ENCODE measurements at regions not wholly inside any gene's neighbourhood (a gene's known extent, or its start where the extent isn't known, plus 50 kb on each side); places are given as distances from the start of the nearest gene placed in this dataset.
A peak's percentile ranks its signal among the peaks of the same experiment; 100 is the strongest.
"Not testable (repeated sequence)": the region's sequence is repeated elsewhere in the genome, so short reads cannot be mapped to it uniquely, and the experiment has no call there.

- Histone ChIP-seq H3K9ac (no peak overlapping the region), H3K36me3 (no peaks in the 10 kb centered on the region), H3K27ac (no peak overlapping the region), H3K4me3 (no peak overlapping the region), H3K27me3 (no peaks in the 10 kb centered on the region), H2AFZ (replicated peaks) (peak overlapping the region; percentile 53), H3K9me3 (ENCODE audit: low read depth) (no peaks in the 10 kb centered on the region), H3F3A (ENCODE audit: low read depth) (no peaks in the 10 kb centered on the region), H3K4me2 (no peak overlapping the region), H4K20me1 (ENCODE audit: low read depth) (no peaks in the 10 kb centered on the region), H3K4me1 (no peaks in the 10 kb centered on the region), H3K79me2 (ENCODE audit: low read depth) (no peaks in the 10 kb centered on the region)
- no peaks in the 10 kb centered on the region for H3K36me3 Mint-ChIP-seq
- no peak overlapping the region for H3K27ac Mint-ChIP-seq
- H3K4me1 Mint-ChIP-seq: peaks cover 20% of the 10 kb centered on the region
- DNase-seq (ENCODE audit: low spot score): peak; percentile 72
- H3K27me3 Mint-ChIP-seq (ENCODE audit: insufficient read depth, low read depth): peaks cover 3% of the 10 kb centered on the region
- no peak for TF ChIP-seq EZH2phosphoT487 (IDR thresholded peaks at IDR 0.05)
- peak; percentile 87 for TF ChIP-seq CTCF (IDR thresholded peaks at IDR 0.05)
- no peaks in the 10 kb centered on the region for H3K9me3 Mint-ChIP-seq
- H3K4me3 Mint-ChIP-seq: no peak overlapping the region
These were observed 128.0 kb downstream of the KCNA5 start for GRCh38 chr12:5171701-5172100.

- Mint-ChIP-seq H3K9me3 (no peaks in the 10 kb centered on the region), H3K4me1 (peaks cover 14% of the 10 kb centered on the region), H3K4me3 (no peak overlapping the region), H3K27ac (no peak overlapping the region), H3K27me3 (ENCODE audit: insufficient read depth, low read depth) (peaks cover 3% of the 10 kb centered on the region), H3K36me3 (no peaks in the 10 kb centered on the region)
- H3K27ac ChIP-seq: no peak overlapping the region
- H3K79me2 ChIP-seq (ENCODE audit: low read depth): no peaks in the 10 kb centered on the region
- no peaks in the 10 kb centered on the region for H3K36me3 ChIP-seq
- TF ChIP-seq EZH2phosphoT487 (IDR thresholded peaks at IDR 0.05) (no peak), EZH2 (IDR thresholded peaks at IDR 0.05) (no peak), CTCF (IDR thresholded peaks at IDR 0.05) (no peak)
- H3F3A ChIP-seq (ENCODE audit: low read depth): no peaks in the 10 kb centered on the region
- H3K4me1 ChIP-seq: no peaks in the 10 kb centered on the region
- H2AFZ ChIP-seq (replicated peaks): no peak overlapping the region
- no peak overlapping the region for H3K4me3 ChIP-seq
- H3K27me3 ChIP-seq: no peaks in the 10 kb centered on the region
- no peaks in the 10 kb centered on the region for H4K20me1 ChIP-seq (ENCODE audit: low read depth)
- no peak overlapping the region for H3K9ac ChIP-seq
- DNase-seq (ENCODE audit: low spot score): no peak
- H3K9me3 ChIP-seq (ENCODE audit: low read depth): no peaks in the 10 kb centered on the region
- H3K4me2 ChIP-seq: no peak overlapping the region
These were observed 129.2 kb downstream of the KCNA5 start for GRCh38 chr12:5172886-5173285.

- Mint-ChIP-seq H3K4me3 (no peak overlapping the region), H3K27ac (no peak overlapping the region), H3K9me3 (no peaks in the 10 kb centered on the region), H3K36me3 (no peaks in the 10 kb centered on the region), H3K27me3 (ENCODE audit: insufficient read depth, low read depth) (peaks cover 3% of the 10 kb centered on the region), H3K4me1 (peaks cover 8% of the 10 kb centered on the region)
- Histone ChIP-seq H3K79me2 (ENCODE audit: low read depth) (no peaks in the 10 kb centered on the region), H3K4me2 (no peak overlapping the region), H3F3A (ENCODE audit: low read depth) (no peaks in the 10 kb centered on the region), H3K4me3 (no peak overlapping the region), H3K27me3 (no peaks in the 10 kb centered on the region), H4K20me1 (ENCODE audit: low read depth) (no peaks in the 10 kb centered on the region), H3K9ac (no peak overlapping the region), H3K9me3 (ENCODE audit: low read depth) (no peaks in the 10 kb centered on the region), H3K36me3 (no peaks in the 10 kb centered on the region), H3K4me1 (no peaks in the 10 kb centered on the region), H2AFZ (replicated peaks) (no peak overlapping the region), H3K27ac (no peak overlapping the region)
- no peak for DNase-seq (ENCODE audit: low spot score)
- no peak for TF ChIP-seq CTCF (IDR thresholded peaks at IDR 0.05)
These were observed 129.9 kb downstream of the KCNA5 start for GRCh38 chr12:5173511-5174011.

- not testable (repeated sequence) for H4K20me1 ChIP-seq (ENCODE audit: low read depth); H3K4me1 Mint-ChIP-seq; H3K27me3 ChIP-seq; H3F3A ChIP-seq (ENCODE audit: low read depth); H3K9me3 ChIP-seq (ENCODE audit: low read depth); H3K9ac ChIP-seq; H3K36me3 Mint-ChIP-seq; H2AFZ ChIP-seq (replicated peaks); H3K27me3 Mint-ChIP-seq (ENCODE audit: insufficient read depth, low read depth); H3K4me3 ChIP-seq; H3K4me2 ChIP-seq; H3K27ac ChIP-seq; H3K4me1 ChIP-seq; H3K79me2 ChIP-seq (ENCODE audit: low read depth); H3K36me3 ChIP-seq; H3K4me3 Mint-ChIP-seq; DNase-seq (ENCODE audit: low spot score); H3K9me3 Mint-ChIP-seq; H3K27ac Mint-ChIP-seq
These were observed 131.7 kb downstream of the KCNA5 start for GRCh38 chr12:5175415-5175814.
